Ishikawa (cell line): ENCODE measurements at regions not wholly inside any gene's neighbourhood (a gene's known extent, or its start where the extent isn't known, plus 50 kb on each side); places are given as distances from the start of the nearest gene placed in this dataset.

Source experiments
- EGR1 ChIP-seq: IDR thresholded peaks from 2 replicates; pipeline ENCODE4 v1.6.1; 2012
- FOXM1 ChIP-seq: IDR thresholded peaks from 2 replicates; pipeline ENCODE4 v1.6.1; 2012; ENCODE audit warnings: low read depth, borderline replicate concordance
- REST ChIP-seq: IDR thresholded peaks from 2 replicates; pipeline ENCODE4 v1.6.1; 2012; ENCODE audit warnings: low read depth, mild to moderate bottlenecking
- TEAD4 ChIP-seq: IDR thresholded peaks from 2 replicates; pipeline ENCODE4 v1.6.1; 2012
- USF1 ChIP-seq: IDR thresholded peaks from 2 replicates; pipeline ENCODE4 v1.6.1; 2012
- YY1 ChIP-seq: IDR thresholded peaks from 2 replicates; pipeline ENCODE4 v1.6.1; 2012; ENCODE audit warnings: low read depth

GRCh38 chr13:84903391-84903790 is 895.8 kb downstream of the SLITRK6 start:
- no peak for TF ChIP-seq YY1
- TF ChIP-seq REST, result no peak
- no peak for TF ChIP-seq FOXM1
- no peak for TF ChIP-seq USF1
- TF ChIP-seq TEAD4, result no peak
- TF ChIP-seq EGR1, result no peak
